HCT116 (cell line): ENCODE measurements at regions not wholly inside any gene's neighbourhood (a gene's known extent, or its start where the extent isn't known, plus 50 kb on each side); places are given as distances from the start of the nearest gene placed in this dataset.

Experiments used
- ATAC-seq: fragments of 200-7000 bp; cut with Tn5 transposase; 2 replicates; pipeline ENCODE4 v1.9.1; 2020; ENCODE audit warnings: mild to moderate bottlenecking, moderate library complexity
- BruUV-seq: library from RNA; stranded (reverse); fragments of 400-500 nt; replicated peaks from 2 replicates; lab custom pipeline; 2021; lab: Mats Ljungman, UMichigan
- CTCF ChIA-PET: fragments of 300-600 bp; sonication (Branson Sonifier 250); formaldehyde crosslinking; loops from one replicate; lab custom pipeline; 2021; ENCODE audit warnings: antibody characterized with exemption; lab: Charles Lee
- POLR2A ChIA-PET: fragments of 300-600, 350-600 bp; sonication (Branson Sonifier 250); formaldehyde crosslinking; loops from one replicate; lab custom pipeline; 2021; ENCODE audit warnings: antibody characterized with exemption; lab: Charles Lee
- RAD21 ChIA-PET, 2 experiments: fragments of 300-600 bp; sonication (Branson Sonifier 250); formaldehyde crosslinking; loops; one replicate each; lab custom pipeline; 2023; ENCODE audit warnings: low total read pairs in 2 of 2; ENCODE audit not compliant: uncharacterized antibody in 2 of 2, unreplicated experiment in 2 of 2, low non-redundant PET in 1 of 2; lab: Charles Lee
- DNase-seq: peaks from one replicate; pipeline ENCODE4 v3.0.0-alpha.2; 2010; ENCODE audit warnings: low read depth, low spot score
- H2AFZ ChIP-seq: fragments of 200-600 bp; shearing (Covaris generic), sonication (generic); 2 replicates; pipeline ENCODE4 v1.6.1; 2017; ENCODE audit warnings: low read depth, mixed run types, mixed read lengths, antibody characterized with exemption, low read length; ENCODE audit not compliant: poor library complexity, severe bottlenecking
- H3K27ac ChIP-seq: 2 replicates; pipeline ENCODE4 v1.5.1; 2012; ENCODE audit warnings: low read depth, low read length
- H3K27me3 ChIP-seq: fragments of 200-600 bp; sonication (generic); 2 replicates; pipeline ENCODE4 v1.6.1; 2016; ENCODE audit warnings: mixed run types, low read length, mixed read lengths; ENCODE audit not compliant: insufficient read depth
- H3K36me3 ChIP-seq, 2 experiments: fragments of 200-500 bp in 1 of 2; fragments of 200-600 bp in 1 of 2; sonication (Bioruptor generic) in 1 of 2; sonication (generic) in 1 of 2; 2 replicates each; pipeline versions ENCODE4 v1.5.1 to v1.6.1; 2014 to 2016; ENCODE audit warnings: low read length in 2 of 2, inconsistent platforms in 1 of 2, mixed read lengths in 1 of 2, mixed run types in 1 of 2; ENCODE audit not compliant: insufficient read depth in 2 of 2, control insufficient read depth in 1 of 2
- H3K4me1 ChIP-seq, 2 experiments: fragments of 200-600 bp in 1 of 2; sonication (generic) in 1 of 2; 2 replicates each; pipeline versions ENCODE4 v1.5.1 to v1.6.1; 2012 to 2017; ENCODE audit warnings: low read length in 2 of 2, inconsistent platforms in 1 of 2, mild to moderate bottlenecking in 1 of 2, mixed read lengths in 1 of 2, mixed run types in 1 of 2, moderate library complexity in 1 of 2; ENCODE audit not compliant: insufficient read depth in 2 of 2, control insufficient read depth in 1 of 2
- H3K4me2 ChIP-seq: fragments of 200-600 bp; sonication (generic); 2 replicates; pipeline ENCODE4 v1.6.1; 2017; ENCODE audit warnings: mixed run types, low read length, mixed read lengths
- H3K4me3 ChIP-seq, 2 experiments: fragments of 200-600 bp in 1 of 2; sonication (generic) in 1 of 2; replicated peaks in 1 of 2; 2 replicates each; pipeline ENCODE4 v1.5.1; 2011 to 2016; ENCODE audit warnings: low read length in 2 of 2, control low read depth in 1 of 2, low read depth in 1 of 2, mild to moderate bottlenecking in 1 of 2, mixed read lengths in 1 of 2, mixed run types in 1 of 2
- H3K79me2 ChIP-seq: fragments of 200-600 bp; sonication (generic); 2 replicates; pipeline ENCODE4 v1.6.1; 2017; ENCODE audit warnings: mild to moderate bottlenecking, mixed run types, low read length, moderate library complexity, mixed read lengths; ENCODE audit not compliant: insufficient read depth
- H3K9ac ChIP-seq: fragments of 200-600 bp; sonication (generic); 2 replicates; pipeline ENCODE4 v1.6.1; 2016; ENCODE audit warnings: low read length, mixed read lengths
- H3K9me2 ChIP-seq: fragments of 200-600 bp; sonication (generic), shearing (Covaris generic); 2 replicates; pipeline ENCODE4 v1.6.1; 2017; ENCODE audit warnings: mixed run types, mild to moderate bottlenecking, moderate library complexity; ENCODE audit not compliant: insufficient read depth
- H3K9me3 ChIP-seq, 2 experiments: fragments of 200-500 bp in 1 of 2; fragments of 200-600 bp in 1 of 2; sonication (Bioruptor generic) in 1 of 2; sonication (generic) in 1 of 2; 2 replicates each; pipeline ENCODE4 v1.6.1; 2014 to 2017; ENCODE audit warnings: low read length in 2 of 2, mixed read lengths in 2 of 2, inconsistent platforms in 1 of 2, low read depth in 1 of 2, mild to moderate bottlenecking in 1 of 2, mixed run types in 1 of 2, moderate library complexity in 1 of 2; ENCODE audit not compliant: control insufficient read depth in 1 of 2, insufficient read depth in 1 of 2
- H4K20me1 ChIP-seq: fragments of 200-600 bp; sonication (generic), shearing (Covaris generic); 2 replicates; pipeline ENCODE4 v1.6.1; 2017; ENCODE audit warnings: mixed run types, mild to moderate bottlenecking, moderate library complexity; ENCODE audit not compliant: insufficient read depth
- CBX3 ChIP-seq: IDR thresholded peaks from 2 replicates; pipeline ENCODE4 v1.6.1; 2012; ENCODE audit warnings: low read depth
- CEBPB ChIP-seq: IDR thresholded peaks from 2 replicates; pipeline ENCODE4 v1.6.1; 2012; ENCODE audit warnings: low read depth
- EGR1 ChIP-seq: IDR thresholded peaks from 2 replicates; pipeline ENCODE4 v1.6.1; 2012; ENCODE audit warnings: low read depth
- ELF1 ChIP-seq: IDR thresholded peaks from 2 replicates; pipeline ENCODE4 v1.6.1; 2012; ENCODE audit warnings: low read depth, borderline replicate concordance
- EZH2 ChIP-seq: fragments of 200-600 bp; sonication (generic); IDR thresholded peaks from 2 replicates; pipeline ENCODE4 v1.6.1; 2017; ENCODE audit warnings: antibody characterized with exemption, mixed run types
- EZH2phosphoT487 ChIP-seq: fragments of 200-600 bp; IDR thresholded peaks from 2 replicates; pipeline ENCODE4 v1.6.1; 2018; ENCODE audit warnings: antibody characterized with exemption, borderline replicate concordance
- FOSL1 ChIP-seq: IDR thresholded peaks from 2 replicates; pipeline ENCODE4 v1.6.1; 2012; ENCODE audit warnings: low read depth
- JUND ChIP-seq: IDR thresholded peaks from 2 replicates; pipeline ENCODE4 v1.6.1; 2012
- POLR2A ChIP-seq: IDR thresholded peaks from 2 replicates; pipeline ENCODE4 v1.7.0; 2011; ENCODE audit warnings: borderline replicate concordance; ENCODE audit not compliant: insufficient read depth, insufficient read length; ENCODE audit errors: extremely low read depth
- RAD21 ChIP-seq: IDR thresholded peaks from 2 replicates; pipeline ENCODE4 v1.6.1; 2012; ENCODE audit warnings: low read depth, mild to moderate bottlenecking
- REST ChIP-seq: IDR thresholded peaks from 2 replicates; pipeline ENCODE4 v1.6.1; 2012; ENCODE audit warnings: low read depth
- SIN3A ChIP-seq: IDR thresholded peaks from 2 replicates; pipeline ENCODE4 v1.6.1; 2012; ENCODE audit warnings: low read depth
- ZBTB33 ChIP-seq: IDR thresholded peaks from 2 replicates; pipeline ENCODE4 v1.6.1; 2011; ENCODE audit warnings: mild to moderate bottlenecking, low read length, moderate library complexity; ENCODE audit not compliant: insufficient replicate concordance; ENCODE audit errors: extremely low read depth
- intact Hi-C: fragments of 100-400 bp; cut with micrococcal nuclease; formaldehyde crosslinking; loops from 2 replicates; pipeline ENCODE4 v1.10.0; 2022

- no peak for TF ChIP-seq REST
- TF ChIP-seq EGR1: no peak
- no peak for TF ChIP-seq ELF1
- TF ChIP-seq, all 23 proteins: peak for 0
These were observed 62.4 kb downstream of the PAGE2 start (continued) for GRCh38 chrX:55151199-55151598.

GRCh38 chrX:55159551-55159950 is 60.6 kb upstream of the PAGE5 start:
- Histone ChIP-seq H3K4me1 (peaks cover 0 to 7% of the 10 kb centered on the region in 2 experiments; a peak in 2 of 4 replicates), H3K27me3 (no peaks in the 10 kb centered on the region), H3K9ac (peak overlapping the region; percentile 72; the same call in 1 of the 2 replicates), H3K9me3 (no peaks in the 10 kb centered on the region), H3K27ac (no peak overlapping the region), H3K4me2 (peak overlapping the region; percentile 83), H2AFZ (no peak overlapping the region), H3K9me2 (no peaks in the 10 kb centered on the region), H3K79me2 (no peaks in the 10 kb centered on the region), H3K4me3 (peak overlapping the region in 1 of 2 experiments; percentile 74; a peak in 2 of 4 replicates), H3K36me3 (no peaks in the 10 kb centered on the region), H4K20me1 (no peaks in the 10 kb centered on the region)
- ATAC-seq (no peak), DNase-seq (no peak)
- RAD21 ChIA-PET: no interaction called here
- TF ChIP-seq SIN3A (no peak), CBX3 (no peak), RAD21 (no peak), EGR1 (no peak), FOSL1 (no peak), CEBPB (no peak), JUND (no peak), REST (no peak), ZBTB33 (no peak), POLR2A (no peak), EZH2 (no peak), EZH2phosphoT487 (no peak)
- intact Hi-C loops: no loop called here
- CTCF ChIA-PET: no interaction called here
- no TSS peak for BruUV-seq
- POLR2A ChIA-PET: no interaction called here
